ENCODE measurements at regions not wholly inside any gene's neighbourhood (a gene's known extent, or its start where the extent isn't known, plus 50 kb on each side); places are given as distances from the start of the nearest gene placed in this dataset.

DNA sequence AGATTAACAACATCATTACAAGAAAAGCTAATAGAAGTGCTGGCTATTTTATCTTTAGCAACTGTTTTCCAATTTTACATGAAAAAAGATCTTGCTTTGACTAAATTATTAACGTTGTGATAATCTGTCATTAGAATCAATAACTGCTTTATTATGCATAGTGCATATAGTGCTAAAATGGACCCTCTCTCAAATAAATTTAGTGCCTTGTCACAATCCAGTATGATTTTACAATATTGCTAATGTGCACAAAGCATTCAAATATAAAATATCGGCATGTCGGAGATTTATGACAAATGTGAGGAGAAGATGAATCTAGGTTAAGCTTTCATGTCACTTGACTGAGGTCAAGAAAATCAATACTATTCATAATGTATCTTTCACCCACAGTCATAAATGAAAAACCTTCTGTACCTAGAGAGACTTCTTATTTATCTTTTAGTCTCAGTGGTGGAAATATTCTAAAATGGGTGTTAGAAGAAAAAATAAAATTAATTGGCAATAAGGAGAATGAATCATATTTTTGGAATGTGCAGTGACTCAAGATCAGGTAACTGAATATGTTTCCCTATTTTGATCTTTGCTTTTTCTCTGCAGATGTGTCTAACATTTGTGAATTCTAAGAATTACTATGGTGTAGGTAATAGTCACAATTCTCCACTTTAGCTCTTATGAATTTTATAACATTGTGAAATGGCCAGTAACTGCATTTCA is 672.9 kb upstream of the GRAMD2B start:
- Mint-ChIP-seq H3K4me1 (ENCODE audit: low read depth, unreplicated experiment) (peaks cover 9% of the 10 kb centered on the region), H3K4me3 (ENCODE audit: low read depth, unreplicated experiment) (no peak overlapping the region), H3K27me3 (ENCODE audit: unreplicated experiment) (no peaks in the 10 kb centered on the region), H3K9me3 (ENCODE audit: low read depth, unreplicated experiment) (no peaks in the 10 kb centered on the region), H3K27ac (ENCODE audit: unreplicated experiment) (no peak overlapping the region), H3K36me3 (ENCODE audit: insufficient read depth, unreplicated experiment) (no peaks in the 10 kb centered on the region)
- no peak for TF ChIP-seq CTCF (IDR thresholded peaks at IDR 0.05; ENCODE audit: unreplicated experiment)
- intact Hi-C loops (cut with micrococcal nuclease; ENCODE audit: unreplicated experiment), result no loop called here
- CTCF ChIA-PET, result no interaction called here
- no peak for DNase-seq
- BruUV-seq (replicated peaks), result no TSS peak

DNA sequence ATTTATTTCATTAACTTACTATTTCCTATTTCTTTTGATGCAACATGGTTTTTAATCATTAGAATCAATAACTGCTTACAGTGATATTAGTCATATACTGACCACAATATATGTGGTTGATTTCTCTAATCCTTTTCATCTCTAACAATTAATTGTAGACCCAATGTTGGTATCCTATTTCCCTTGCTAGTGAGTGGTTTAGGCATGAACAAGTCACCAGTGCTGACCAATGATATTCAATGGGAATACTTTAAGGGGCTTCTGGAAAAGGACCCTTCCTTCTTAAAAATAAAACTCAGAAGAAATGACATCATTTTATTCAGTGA is 672.4 kb upstream of the GRAMD2B start:
- no peaks in the 10 kb centered on the region for H3K9me3 Mint-ChIP-seq (ENCODE audit: low read depth, unreplicated experiment)
- H3K27me3 Mint-ChIP-seq (ENCODE audit: unreplicated experiment), result no peaks in the 10 kb centered on the region
- CTCF ChIA-PET, result no interaction called here
- no peak for DNase-seq
- no peak overlapping the region for H3K27ac Mint-ChIP-seq (ENCODE audit: unreplicated experiment)
- no TSS peak for BruUV-seq (replicated peaks)
- peaks cover 9% of the 10 kb centered on the region for H3K4me1 Mint-ChIP-seq (ENCODE audit: low read depth, unreplicated experiment)
- no peak overlapping the region for H3K4me3 Mint-ChIP-seq (ENCODE audit: low read depth, unreplicated experiment)
- no peak for TF ChIP-seq CTCF (IDR thresholded peaks at IDR 0.05; ENCODE audit: unreplicated experiment)
- intact Hi-C loops (cut with micrococcal nuclease; ENCODE audit: unreplicated experiment), result no loop called here
- H3K36me3 Mint-ChIP-seq (ENCODE audit: insufficient read depth, unreplicated experiment), result no peaks in the 10 kb centered on the region

DNA sequence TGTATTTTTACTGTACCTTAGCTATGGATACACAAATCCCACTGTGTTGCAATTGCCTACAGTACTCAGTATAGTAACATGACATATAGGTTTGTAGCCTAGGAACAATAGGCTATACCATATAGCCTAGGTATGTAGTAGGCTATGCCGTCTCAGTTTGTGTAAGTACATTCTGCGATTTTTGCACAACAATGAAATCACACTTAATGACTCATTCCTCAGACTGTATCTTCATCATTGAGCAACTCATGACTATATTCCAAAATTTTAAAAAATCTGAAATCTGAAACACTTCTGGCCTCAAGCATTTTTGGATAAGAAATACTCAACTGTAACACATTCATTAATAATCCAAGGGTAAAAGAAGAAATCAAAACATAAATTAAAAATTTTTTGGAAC is 666.8 kb upstream of the GRAMD2B start:
- DNase-seq, result no peak
- H3K9me3 Mint-ChIP-seq (ENCODE audit: low read depth, unreplicated experiment), result peaks cover 6% of the 10 kb centered on the region
- H3K4me1 Mint-ChIP-seq (ENCODE audit: low read depth, unreplicated experiment), result no peaks in the 10 kb centered on the region
- intact Hi-C loops (cut with micrococcal nuclease; ENCODE audit: unreplicated experiment), result no loop called here
- H3K27me3 Mint-ChIP-seq (ENCODE audit: unreplicated experiment), result no peaks in the 10 kb centered on the region
- no peaks in the 10 kb centered on the region for H3K36me3 Mint-ChIP-seq (ENCODE audit: insufficient read depth, unreplicated experiment)
- H3K4me3 Mint-ChIP-seq (ENCODE audit: low read depth, unreplicated experiment), result no peak overlapping the region
- CTCF ChIA-PET, result no interaction called here
- no peak overlapping the region for H3K27ac Mint-ChIP-seq (ENCODE audit: unreplicated experiment)
- TF ChIP-seq CTCF (IDR thresholded peaks at IDR 0.05; ENCODE audit: unreplicated experiment), result no peak
- BruUV-seq (replicated peaks), result no TSS peak

DNA sequence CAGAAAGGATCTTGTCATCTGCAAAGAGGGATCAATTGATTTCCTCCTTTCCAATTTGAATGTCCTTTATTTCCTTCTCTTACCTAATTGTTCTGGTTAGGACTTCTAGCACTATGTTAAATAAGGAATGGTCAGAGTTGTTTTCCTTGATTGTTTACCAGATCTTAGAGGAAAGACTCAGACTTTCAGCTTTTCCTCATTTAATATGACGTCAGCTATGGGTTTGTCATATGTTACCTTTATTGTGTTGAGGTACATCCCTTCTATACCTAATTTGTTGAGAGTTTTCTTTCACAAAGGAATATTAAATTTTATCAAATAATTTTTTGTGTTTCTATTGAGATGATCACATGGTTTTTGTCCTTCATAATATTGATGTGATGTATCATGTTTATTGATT is 656.5 kb upstream of the GRAMD2B start:
- DNase-seq, result no peak
- Mint-ChIP-seq H3K36me3 (ENCODE audit: insufficient read depth, unreplicated experiment) (no peaks in the 10 kb centered on the region), H3K4me1 (ENCODE audit: low read depth, unreplicated experiment) (no peaks in the 10 kb centered on the region), H3K27ac (ENCODE audit: unreplicated experiment) (no peak overlapping the region), H3K27me3 (ENCODE audit: unreplicated experiment) (no peaks in the 10 kb centered on the region), H3K4me3 (ENCODE audit: low read depth, unreplicated experiment) (no peak overlapping the region), H3K9me3 (ENCODE audit: low read depth, unreplicated experiment) (peaks cover 9% of the 10 kb centered on the region)
- no TSS peak for BruUV-seq (replicated peaks)
- intact Hi-C loops (cut with micrococcal nuclease; ENCODE audit: unreplicated experiment), result no loop called here
- no peak for TF ChIP-seq CTCF (IDR thresholded peaks at IDR 0.05; ENCODE audit: unreplicated experiment)
- CTCF ChIA-PET, result no interaction called here
